ENCODE measurements at regions not wholly inside any gene's neighbourhood (a gene's known extent, or its start where the extent isn't known, plus 50 kb on each side); places are given as distances from the start of the nearest gene placed in this dataset.
"Not testable (repeated sequence)": the region's sequence is repeated elsewhere in the genome, so short reads cannot be mapped to it uniquely, and the experiment has no call there.

DNA sequence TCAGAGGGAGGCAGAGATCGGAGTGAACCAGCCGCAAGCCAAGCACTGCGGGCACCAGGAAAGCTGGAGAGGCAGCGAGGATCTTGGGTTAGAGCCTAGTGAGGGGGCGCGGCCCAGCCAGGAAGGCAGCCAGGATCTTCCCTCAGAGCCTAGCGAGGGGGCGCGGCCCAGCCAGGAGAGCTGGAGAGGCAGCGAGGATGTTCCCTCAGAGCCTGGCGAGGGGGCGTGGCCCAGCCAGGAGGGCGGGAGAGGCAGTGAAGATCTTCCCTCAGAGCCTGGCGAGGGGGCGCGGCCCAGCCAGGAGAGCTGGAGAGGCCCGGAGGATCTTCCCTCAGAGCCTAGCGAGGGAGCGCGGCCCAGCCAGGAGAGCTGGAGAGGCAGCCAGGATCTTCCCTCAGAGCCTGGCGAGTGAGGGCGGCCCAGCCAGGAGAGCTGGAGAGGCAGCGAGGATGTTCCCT lies 62.7 kb upstream of the TMEM18 start:
- Histone ChIP-seq H3K4me3 (ENCODE audit: low read length in 2 of 2) (peak overlapping the region; percentile 70 to 74), H3K9ac (ENCODE audit: low read length in 2 of 2) (peak overlapping the region in 1 of 2 donors; percentile 36)
- not testable (repeated sequence) for H3K36me3 ChIP-seq (ENCODE audit: control insufficient read depth in 2 of 2, insufficient read depth in 2 of 2, low read length in 2 of 2); H3K4me1 ChIP-seq (ENCODE audit: control insufficient read depth, insufficient read depth, low read length); H3K27me3 ChIP-seq (ENCODE audit: control insufficient read depth in 1 of 2, insufficient read depth in 2 of 2, low read length in 2 of 2); H3K27ac ChIP-seq (ENCODE audit: low read length); H3K9me3 ChIP-seq (ENCODE audit: control insufficient read depth in 2 of 2, low read length in 2 of 2)

- peaks cover 7% of the 10 kb centered on the region for H3K4me1 ChIP-seq (ENCODE audit: control insufficient read depth, insufficient read depth, low read length)
Measured at GRCh38 chr2:736939-737338, 59.7 kb upstream of the TMEM18 start.

GRCh38 chr2:735670-736218 lies 58.5 kb upstream of the TMEM18 start:
- Histone ChIP-seq H3K9ac (ENCODE audit: low read length in 2 of 2) (no peak overlapping the region), H3K36me3 (ENCODE audit: control insufficient read depth in 2 of 2, insufficient read depth in 2 of 2, low read length in 2 of 2) (no peaks in the 10 kb centered on the region), H3K27ac (ENCODE audit: low read length) (no peak overlapping the region), H3K4me1 (ENCODE audit: control insufficient read depth, insufficient read depth, low read length) (peaks cover 7% of the 10 kb centered on the region), H3K4me3 (ENCODE audit: low read length in 2 of 2) (no peak overlapping the region), H3K27me3 (ENCODE audit: control insufficient read depth in 1 of 2, insufficient read depth in 2 of 2, low read length in 2 of 2) (peaks cover 0 to 2% of the 10 kb centered on the region in 2 donors), H3K9me3 (ENCODE audit: control insufficient read depth in 2 of 2, low read length in 2 of 2) (no peaks in the 10 kb centered on the region)

More at GRCh38 chr2:736939-737338, 59.7 kb upstream of the TMEM18 start:
- no peaks in the 10 kb centered on the region for H3K36me3 ChIP-seq (ENCODE audit: control insufficient read depth in 2 of 2, insufficient read depth in 2 of 2, low read length in 2 of 2)
- H3K9ac ChIP-seq (ENCODE audit: low read length in 2 of 2) = no peak overlapping the region
- no peak overlapping the region for H3K27ac ChIP-seq (ENCODE audit: low read length)
- H3K4me3 ChIP-seq (ENCODE audit: low read length in 2 of 2) = no peak overlapping the region
- peaks cover 0 to 2% of the 10 kb centered on the region in 2 donors for H3K27me3 ChIP-seq (ENCODE audit: control insufficient read depth in 1 of 2, insufficient read depth in 2 of 2, low read length in 2 of 2)
- H3K9me3 ChIP-seq (ENCODE audit: control insufficient read depth in 2 of 2, low read length in 2 of 2) = no peaks in the 10 kb centered on the region

DNA sequence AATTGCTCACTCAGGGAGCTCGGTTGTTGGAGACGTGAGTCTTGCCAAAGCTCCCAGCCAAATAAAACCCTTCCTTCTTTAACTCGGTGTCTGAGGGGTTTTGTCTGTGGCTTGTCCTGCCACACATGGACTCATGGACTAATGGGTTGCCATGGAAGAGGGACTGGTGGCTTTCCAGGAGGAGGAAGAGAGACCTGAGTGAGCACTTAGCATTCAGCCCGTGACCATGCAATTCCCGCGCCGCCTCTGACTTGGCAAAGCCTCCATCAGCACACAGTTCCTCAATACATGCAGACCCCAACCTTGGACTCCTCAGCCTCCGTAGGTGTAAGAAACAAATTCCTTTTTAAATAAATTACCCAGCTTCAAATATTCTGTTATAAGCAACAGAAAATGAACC lies 57.3 kb upstream of the TMEM18 start:
- peaks cover under 1% of the 10 kb centered on the region for H3K4me1 ChIP-seq (ENCODE audit: control insufficient read depth, insufficient read depth, low read length)
- no peak overlapping the region for H3K27ac ChIP-seq (ENCODE audit: low read length)
- H3K27me3 ChIP-seq (ENCODE audit: control insufficient read depth in 1 of 2, insufficient read depth in 2 of 2, low read length in 2 of 2) = peaks cover 0 to 2% of the 10 kb centered on the region in 2 donors
- no peak overlapping the region for H3K4me3 ChIP-seq (ENCODE audit: low read length in 2 of 2)
- no peak overlapping the region for H3K9ac ChIP-seq (ENCODE audit: low read length in 2 of 2)
- no peaks in the 10 kb centered on the region for H3K9me3 ChIP-seq (ENCODE audit: control insufficient read depth in 2 of 2, low read length in 2 of 2)
- H3K36me3 ChIP-seq (ENCODE audit: control insufficient read depth in 2 of 2, insufficient read depth in 2 of 2, low read length in 2 of 2) = no peaks in the 10 kb centered on the region

DNA sequence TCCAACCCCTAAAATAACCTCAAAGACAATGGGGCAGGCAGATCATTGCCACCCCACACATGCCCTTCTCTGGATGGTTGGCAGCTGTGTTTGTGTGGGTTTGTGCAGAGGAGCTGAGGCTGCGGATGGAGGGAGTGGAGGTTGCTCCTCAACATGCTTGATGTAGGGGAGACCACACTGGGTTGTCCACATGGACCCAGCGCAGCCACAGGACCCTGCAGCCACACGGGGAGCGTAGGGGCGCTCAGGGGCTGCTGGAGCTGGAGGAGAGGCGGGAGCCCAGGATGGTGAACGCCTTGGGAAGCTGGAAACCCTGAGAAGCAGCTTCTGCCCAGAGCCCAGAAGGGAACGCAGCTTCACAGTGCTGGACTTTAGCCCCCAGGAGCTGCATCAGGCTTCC lies 56.3 kb upstream of the TMEM18 start:
- Histone ChIP-seq H3K4me1 (ENCODE audit: control insufficient read depth, insufficient read depth, low read length) (no peaks in the 10 kb centered on the region), H3K4me3 (ENCODE audit: low read length in 2 of 2) (no peak overlapping the region), H3K27ac (ENCODE audit: low read length) (no peak overlapping the region), H3K36me3 (ENCODE audit: control insufficient read depth in 2 of 2, insufficient read depth in 2 of 2, low read length in 2 of 2) (no peaks in the 10 kb centered on the region), H3K9ac (ENCODE audit: low read length in 2 of 2) (no peak overlapping the region), H3K9me3 (ENCODE audit: control insufficient read depth in 2 of 2, low read length in 2 of 2) (no peaks in the 10 kb centered on the region), H3K27me3 (ENCODE audit: control insufficient read depth in 1 of 2, insufficient read depth in 2 of 2, low read length in 2 of 2) (peaks cover 0 to 4% of the 10 kb centered on the region in 2 donors)

GRCh38 chr2:733001-733400 lies 55.8 kb upstream of the TMEM18 start:
- no peaks in the 10 kb centered on the region for H3K36me3 ChIP-seq (ENCODE audit: control insufficient read depth in 2 of 2, insufficient read depth in 2 of 2, low read length in 2 of 2)

DNA sequence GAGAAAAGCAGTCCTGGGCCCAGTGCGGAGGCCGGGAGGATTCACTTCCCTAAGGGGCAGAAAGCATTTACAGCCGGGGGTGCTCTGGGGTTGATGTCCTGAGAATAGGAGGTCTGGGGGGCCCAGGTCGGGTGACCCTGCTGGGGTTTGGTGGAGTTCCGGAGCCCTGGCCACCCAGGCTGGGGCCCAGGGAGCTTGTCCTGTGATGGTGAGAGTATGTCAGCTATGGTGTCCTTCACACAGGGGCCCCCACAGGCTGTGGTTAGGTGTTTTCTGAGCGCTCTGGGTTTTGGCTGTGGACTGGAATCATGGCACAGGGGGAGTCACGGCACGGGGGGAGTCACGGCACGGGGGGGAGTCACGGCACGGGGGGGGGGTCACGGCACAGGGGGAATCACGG lies 54.5 kb upstream of the TMEM18 start:
- Histone ChIP-seq H3K4me1 (ENCODE audit: control insufficient read depth, insufficient read depth, low read length) (no peaks in the 10 kb centered on the region), H3K9ac (ENCODE audit: low read length in 2 of 2) (no peak overlapping the region), H3K36me3 (ENCODE audit: control insufficient read depth in 2 of 2, insufficient read depth in 2 of 2, low read length in 2 of 2) (no peaks in the 10 kb centered on the region), H3K27me3 (ENCODE audit: control insufficient read depth in 1 of 2, insufficient read depth in 2 of 2, low read length in 2 of 2) (peaks cover 0 to 4% of the 10 kb centered on the region in 2 donors), H3K4me3 (ENCODE audit: low read length in 2 of 2) (no peak overlapping the region), H3K9me3 (ENCODE audit: control insufficient read depth in 2 of 2, low read length in 2 of 2) (peaks cover 0 to 3% of the 10 kb centered on the region in 2 donors), H3K27ac (ENCODE audit: low read length) (no peak overlapping the region)

More at GRCh38 chr2:733001-733400, 55.8 kb upstream of the TMEM18 start:
- no peaks in the 10 kb centered on the region for H3K4me1 ChIP-seq (ENCODE audit: control insufficient read depth, insufficient read depth, low read length)
- H3K27me3 ChIP-seq (ENCODE audit: control insufficient read depth in 1 of 2, insufficient read depth in 2 of 2, low read length in 2 of 2) = peaks cover 0 to 4% of the 10 kb centered on the region in 2 donors
- no peak overlapping the region for H3K9ac ChIP-seq (ENCODE audit: low read length in 2 of 2)
- H3K9me3 ChIP-seq (ENCODE audit: control insufficient read depth in 2 of 2, low read length in 2 of 2) = peaks cover 0 to 3% of the 10 kb centered on the region in 2 donors
- H3K4me3 ChIP-seq (ENCODE audit: low read length in 2 of 2) = no peak overlapping the region
- H3K27ac ChIP-seq (ENCODE audit: low read length) = no peak overlapping the region

DNA sequence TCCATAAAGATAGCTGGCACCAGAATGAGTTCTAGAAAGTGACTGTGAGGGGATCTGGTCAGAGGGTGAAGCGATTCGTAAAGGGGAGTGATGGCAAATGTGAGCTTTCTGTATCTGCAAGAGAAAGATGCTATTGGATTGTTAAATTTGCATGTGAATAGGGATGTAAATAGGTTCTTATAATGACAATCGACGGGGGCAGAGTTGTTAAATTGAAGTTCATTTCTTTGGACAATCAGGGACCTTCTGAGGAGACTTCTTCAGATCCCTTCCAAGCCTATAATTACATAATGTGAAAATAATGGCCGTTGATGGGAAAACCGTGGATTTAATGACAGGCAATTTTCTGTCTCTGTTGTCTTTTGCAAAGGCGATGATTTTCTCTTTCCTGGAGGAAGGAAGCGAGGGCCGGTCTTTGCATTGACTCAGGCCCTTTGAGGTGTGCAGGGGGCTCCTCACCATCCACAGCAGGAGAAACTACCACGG lies 52.2 kb upstream of the TMEM18 start:
- Histone ChIP-seq H3K9ac (ENCODE audit: low read length in 2 of 2) (no peak overlapping the region), H3K9me3 (ENCODE audit: control insufficient read depth in 2 of 2, low read length in 2 of 2) (peaks cover 0 to 3% of the 10 kb centered on the region in 2 donors), H3K4me1 (ENCODE audit: control insufficient read depth, insufficient read depth, low read length) (no peaks in the 10 kb centered on the region), H3K27ac (ENCODE audit: low read length) (no peak overlapping the region), H3K36me3 (ENCODE audit: control insufficient read depth in 2 of 2, insufficient read depth in 2 of 2, low read length in 2 of 2) (no peaks in the 10 kb centered on the region), H3K4me3 (ENCODE audit: low read length in 2 of 2) (no peak overlapping the region), H3K27me3 (ENCODE audit: control insufficient read depth in 1 of 2, insufficient read depth in 2 of 2, low read length in 2 of 2) (peaks cover 0 to 2% of the 10 kb centered on the region in 2 donors)

GRCh38 chr2:728165-728564 lies 51.0 kb upstream of the TMEM18 start:
- Histone ChIP-seq H3K27me3 (ENCODE audit: control insufficient read depth in 1 of 2, insufficient read depth in 2 of 2, low read length in 2 of 2) (peaks cover 0 to 4% of the 10 kb centered on the region in 2 donors), H3K27ac (ENCODE audit: low read length) (no peak overlapping the region), H3K36me3 (ENCODE audit: control insufficient read depth in 2 of 2, insufficient read depth in 2 of 2, low read length in 2 of 2) (no peaks in the 10 kb centered on the region), H3K9me3 (ENCODE audit: control insufficient read depth in 2 of 2, low read length in 2 of 2) (peaks cover 0 to 3% of the 10 kb centered on the region in 2 donors), H3K4me3 (ENCODE audit: low read length in 2 of 2) (no peak overlapping the region), H3K9ac (ENCODE audit: low read length in 2 of 2) (no peak overlapping the region), H3K4me1 (ENCODE audit: control insufficient read depth, insufficient read depth, low read length) (no peaks in the 10 kb centered on the region)

GRCh38 chr2:727071-727470 lies 49.9 kb upstream of the TMEM18 start:
- Histone ChIP-seq H3K4me1 (ENCODE audit: control insufficient read depth, insufficient read depth, low read length) (no peaks in the 10 kb centered on the region), H3K9me3 (ENCODE audit: control insufficient read depth in 2 of 2, low read length in 2 of 2) (peaks cover 0 to 3% of the 10 kb centered on the region in 2 donors), H3K27me3 (ENCODE audit: control insufficient read depth in 1 of 2, insufficient read depth in 2 of 2, low read length in 2 of 2) (peaks cover 0 to 4% of the 10 kb centered on the region in 2 donors), H3K27ac (ENCODE audit: low read length) (no peak overlapping the region), H3K9ac (ENCODE audit: low read length in 2 of 2) (no peak overlapping the region), H3K4me3 (ENCODE audit: low read length in 2 of 2) (no peak overlapping the region), H3K36me3 (ENCODE audit: control insufficient read depth in 2 of 2, insufficient read depth in 2 of 2, low read length in 2 of 2) (no peaks in the 10 kb centered on the region)

All from stomach smooth muscle (tissue), 2 donors.